ENCODE measurements at regions not wholly inside any gene's neighbourhood (a gene's known extent, or its start where the extent isn't known, plus 50 kb on each side); places are given as distances from the start of the nearest gene placed in this dataset.

DNA sequence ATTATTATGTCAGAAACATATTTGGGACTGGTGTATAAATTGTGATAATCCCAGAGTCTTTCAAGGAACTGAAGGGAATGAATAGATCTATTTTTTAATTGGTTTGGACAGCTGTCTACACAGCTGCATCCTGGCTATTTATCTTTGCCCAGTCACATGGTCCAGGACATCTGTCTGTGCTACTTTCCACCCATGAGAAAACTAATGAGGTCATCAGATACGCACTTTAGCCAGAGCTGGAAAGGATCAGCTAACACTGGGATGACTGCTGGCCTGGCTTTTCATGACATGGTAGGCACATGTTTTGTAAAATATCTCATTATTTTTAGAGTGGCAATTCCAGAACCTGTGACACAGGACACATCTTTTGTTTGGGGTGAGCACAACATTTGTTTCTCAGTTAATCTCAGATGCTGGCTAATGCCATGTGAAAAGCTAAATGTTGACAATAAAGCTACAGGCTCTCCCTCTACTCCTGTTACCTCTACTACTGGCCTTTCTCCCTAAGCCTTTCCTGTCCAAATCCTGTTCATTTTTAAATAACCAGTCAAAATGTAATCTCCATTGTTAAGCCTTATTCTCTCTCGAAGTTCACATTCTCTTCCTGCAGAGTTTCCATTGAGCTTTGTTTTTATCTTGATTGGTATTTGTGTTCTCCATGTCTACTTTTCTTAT is 500.7 kb downstream of the RIT2 start:
- Histone ChIP-seq H3K4me3 (ENCODE audit: low read length) (no peak overlapping the region), H3K9ac (ENCODE audit: low read depth, low read length) (no peak overlapping the region), H3K4me1 (ENCODE audit: insufficient read depth, low read length) (peaks cover 1% of the 10 kb centered on the region; the same call in 1 of the 2 replicates), H3K27me3 (ENCODE audit: insufficient read depth, low read length) (no peaks in the 10 kb centered on the region), H3K27ac (ENCODE audit: low read length) (no peak overlapping the region), H3K9me3 (ENCODE audit: insufficient read depth, low read depth, low read length) (no peaks in the 10 kb centered on the region), H3K36me3 (ENCODE audit: insufficient read depth, low read depth, low read length) (no peaks in the 10 kb centered on the region)

GRCh38 chr18:42617221-42617620 is 498.3 kb downstream of the RIT2 start:
- Histone ChIP-seq H3K4me3 (ENCODE audit: low read length) (no peak overlapping the region), H3K4me1 (ENCODE audit: insufficient read depth, low read length) (peaks cover 9% of the 10 kb centered on the region), H3K9me3 (ENCODE audit: insufficient read depth, low read depth, low read length) (no peaks in the 10 kb centered on the region), H3K36me3 (ENCODE audit: insufficient read depth, low read depth, low read length) (no peaks in the 10 kb centered on the region), H3K27ac (ENCODE audit: low read length) (no peak overlapping the region), H3K9ac (ENCODE audit: low read depth, low read length) (no peak overlapping the region), H3K27me3 (ENCODE audit: insufficient read depth, low read length) (no peaks in the 10 kb centered on the region)

GRCh38 chr18:42619771-42620170 is 495.7 kb downstream of the RIT2 start:
- Histone ChIP-seq H3K27ac (ENCODE audit: low read length) (no peak overlapping the region), H3K27me3 (ENCODE audit: insufficient read depth, low read length) (no peaks in the 10 kb centered on the region), H3K9ac (ENCODE audit: low read depth, low read length) (no peak overlapping the region), H3K9me3 (ENCODE audit: insufficient read depth, low read depth, low read length) (no peaks in the 10 kb centered on the region), H3K4me3 (ENCODE audit: low read length) (no peak overlapping the region), H3K4me1 (ENCODE audit: insufficient read depth, low read length) (peaks cover 9% of the 10 kb centered on the region), H3K36me3 (ENCODE audit: insufficient read depth, low read depth, low read length) (no peaks in the 10 kb centered on the region)

- Histone ChIP-seq H3K27me3 (ENCODE audit: insufficient read depth, low read length) (no peaks in the 10 kb centered on the region), H3K4me1 (ENCODE audit: insufficient read depth, low read length) (peaks cover 9% of the 10 kb centered on the region), H3K27ac (ENCODE audit: low read length) (no peak overlapping the region), H3K9me3 (ENCODE audit: insufficient read depth, low read depth, low read length) (no peaks in the 10 kb centered on the region), H3K9ac (ENCODE audit: low read depth, low read length) (no peak overlapping the region), H3K36me3 (ENCODE audit: insufficient read depth, low read depth, low read length) (no peaks in the 10 kb centered on the region), H3K4me3 (ENCODE audit: low read length) (no peak overlapping the region)
Measured at GRCh38 chr18:42620657-42621056, 494.8 kb downstream of the RIT2 start.

DNA sequence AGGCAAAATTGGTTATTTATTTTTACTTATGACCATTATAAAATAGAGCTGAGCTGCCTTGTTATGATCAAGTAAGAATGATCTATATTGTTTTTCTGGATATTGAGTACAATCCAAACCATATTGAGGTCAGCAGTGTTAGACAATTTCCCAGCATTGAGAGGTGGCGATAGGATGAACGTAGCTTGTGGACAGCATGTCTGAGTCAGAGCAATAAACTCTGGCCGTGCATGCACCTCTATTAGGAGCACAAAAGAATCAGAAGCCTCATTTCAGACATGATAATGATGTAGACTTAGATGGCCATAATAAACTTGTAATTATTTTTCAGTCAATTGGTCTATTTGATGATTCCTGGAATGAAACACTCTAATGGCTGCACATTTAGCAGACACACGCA is 491.6 kb downstream of the RIT2 start:
- Histone ChIP-seq H3K27me3 (ENCODE audit: insufficient read depth, low read length) (no peaks in the 10 kb centered on the region), H3K27ac (ENCODE audit: low read length) (no peak overlapping the region), H3K4me3 (ENCODE audit: low read length) (no peak overlapping the region), H3K36me3 (ENCODE audit: insufficient read depth, low read depth, low read length) (no peaks in the 10 kb centered on the region), H3K4me1 (ENCODE audit: insufficient read depth, low read length) (peaks cover 9% of the 10 kb centered on the region), H3K9me3 (ENCODE audit: insufficient read depth, low read depth, low read length) (no peaks in the 10 kb centered on the region), H3K9ac (ENCODE audit: low read depth, low read length) (no peak overlapping the region)

DNA sequence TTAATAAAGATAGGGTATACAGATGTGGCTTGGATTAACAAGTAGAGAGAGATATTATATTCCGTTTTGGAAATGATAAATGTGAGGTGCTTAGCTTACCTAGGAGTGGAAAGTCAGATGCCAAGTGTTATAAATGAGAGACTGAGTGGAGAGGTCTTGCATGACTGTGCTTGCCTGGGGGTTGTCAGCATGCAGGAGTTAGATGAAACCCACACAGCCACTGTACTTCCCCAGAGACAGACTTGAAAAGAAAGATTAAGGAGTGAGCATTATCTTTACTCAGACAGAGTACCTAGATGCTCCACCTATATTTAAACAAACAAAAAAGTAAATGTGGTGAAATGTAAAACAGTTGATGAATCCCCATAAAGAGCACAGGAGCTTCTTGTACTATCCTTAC is 482.7 kb downstream of the RIT2 start:
- Histone ChIP-seq H3K4me1 (ENCODE audit: insufficient read depth, low read length) (peaks cover 9% of the 10 kb centered on the region; the same call in 1 of the 2 replicates), H3K4me3 (ENCODE audit: low read length) (no peak overlapping the region)

GRCh38 chr18:42635378-42636048 is 480.0 kb downstream of the RIT2 start:
- no peak overlapping the region for H3K4me3 ChIP-seq (ENCODE audit: low read length)
- peaks cover 9% of the 10 kb centered on the region; the same call in 1 of the 2 replicates for H3K4me1 ChIP-seq (ENCODE audit: insufficient read depth, low read length)
- no peak overlapping the region for H3K9ac ChIP-seq (ENCODE audit: low read depth, low read length)
- H3K36me3 ChIP-seq (ENCODE audit: insufficient read depth, low read depth, low read length), result no peaks in the 10 kb centered on the region
- no peak overlapping the region for H3K27ac ChIP-seq (ENCODE audit: low read length)
- H3K27me3 ChIP-seq (ENCODE audit: insufficient read depth, low read length), result no peaks in the 10 kb centered on the region
- H3K9me3 ChIP-seq (ENCODE audit: insufficient read depth, low read depth, low read length), result no peaks in the 10 kb centered on the region

More for the DNA sequence above, 482.7 kb downstream of the RIT2 start:
- Histone ChIP-seq H3K27me3 (ENCODE audit: insufficient read depth, low read length) (no peaks in the 10 kb centered on the region), H3K36me3 (ENCODE audit: insufficient read depth, low read depth, low read length) (no peaks in the 10 kb centered on the region), H3K9ac (ENCODE audit: low read depth, low read length) (no peak overlapping the region), H3K27ac (ENCODE audit: low read length) (no peak overlapping the region), H3K9me3 (ENCODE audit: insufficient read depth, low read depth, low read length) (no peaks in the 10 kb centered on the region)

GRCh38 chr18:42636309-42636708 is 479.2 kb downstream of the RIT2 start:
- no peak overlapping the region for H3K27ac ChIP-seq (ENCODE audit: low read length)
- no peak overlapping the region for H3K4me3 ChIP-seq (ENCODE audit: low read length)
- no peaks in the 10 kb centered on the region for H3K36me3 ChIP-seq (ENCODE audit: insufficient read depth, low read depth, low read length)
- H3K4me1 ChIP-seq (ENCODE audit: insufficient read depth, low read length), result peaks cover 8% of the 10 kb centered on the region; the same call in 1 of the 2 replicates
- H3K27me3 ChIP-seq (ENCODE audit: insufficient read depth, low read length), result no peaks in the 10 kb centered on the region
- no peaks in the 10 kb centered on the region for H3K9me3 ChIP-seq (ENCODE audit: insufficient read depth, low read depth, low read length)
- no peak overlapping the region for H3K9ac ChIP-seq (ENCODE audit: low read depth, low read length)

DNA sequence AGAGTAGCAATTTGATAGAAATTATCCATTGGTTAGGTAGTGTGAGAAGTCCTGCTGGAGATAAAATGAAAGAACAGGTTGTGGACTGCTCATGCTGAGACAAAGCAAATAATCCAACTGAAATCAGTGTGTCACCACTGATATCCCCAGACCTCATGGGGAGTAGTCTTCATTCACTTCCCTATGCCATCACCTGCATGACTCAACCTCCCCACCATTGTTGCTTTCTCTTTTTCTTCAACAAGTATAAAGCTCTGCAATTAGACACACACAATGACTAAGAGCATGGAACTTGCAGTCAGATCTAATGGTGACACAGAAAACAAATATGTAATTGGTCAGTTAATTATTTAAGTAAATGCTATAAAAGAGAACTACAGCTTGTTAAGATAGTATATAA is 475.3 kb downstream of the RIT2 start:
- H3K9me3 ChIP-seq (ENCODE audit: insufficient read depth, low read depth, low read length), result no peaks in the 10 kb centered on the region
- H3K9ac ChIP-seq (ENCODE audit: low read depth, low read length), result no peak overlapping the region
- no peak overlapping the region for H3K4me3 ChIP-seq (ENCODE audit: low read length)
- no peaks in the 10 kb centered on the region for H3K27me3 ChIP-seq (ENCODE audit: insufficient read depth, low read length)
- H3K4me1 ChIP-seq (ENCODE audit: insufficient read depth, low read length), result no peaks in the 10 kb centered on the region
- H3K27ac ChIP-seq (ENCODE audit: low read length), result no peak overlapping the region
- no peaks in the 10 kb centered on the region for H3K36me3 ChIP-seq (ENCODE audit: insufficient read depth, low read depth, low read length)

DNA sequence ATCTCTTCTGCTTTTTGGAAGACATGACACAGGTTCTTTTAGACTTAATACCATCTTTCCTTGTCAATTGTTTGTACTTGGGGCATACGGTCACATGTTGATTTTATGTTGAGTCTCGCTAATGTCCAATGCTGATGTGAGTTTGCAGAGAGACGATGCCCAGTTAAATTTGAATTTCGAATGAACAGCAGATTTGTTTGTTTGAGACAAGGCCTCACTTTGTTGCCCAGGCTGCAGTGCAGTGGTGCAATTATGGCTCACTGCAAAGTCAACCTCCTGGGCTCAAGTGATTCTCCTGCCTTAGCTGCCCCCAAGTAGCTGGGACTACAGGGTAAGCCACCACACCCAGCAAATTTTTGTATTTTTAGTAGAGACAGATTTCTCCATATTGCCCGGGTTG is 473.5 kb downstream of the RIT2 start:
- Histone ChIP-seq H3K4me3 (ENCODE audit: low read length) (no peak overlapping the region), H3K36me3 (ENCODE audit: insufficient read depth, low read depth, low read length) (no peaks in the 10 kb centered on the region), H3K27me3 (ENCODE audit: insufficient read depth, low read length) (no peaks in the 10 kb centered on the region), H3K27ac (ENCODE audit: low read length) (no peak overlapping the region), H3K4me1 (ENCODE audit: insufficient read depth, low read length) (no peaks in the 10 kb centered on the region), H3K9me3 (ENCODE audit: insufficient read depth, low read depth, low read length) (no peaks in the 10 kb centered on the region), H3K9ac (ENCODE audit: low read depth, low read length) (no peak overlapping the region)

- no peaks in the 10 kb centered on the region for H3K36me3 ChIP-seq (ENCODE audit: insufficient read depth, low read depth, low read length)
- H3K9me3 ChIP-seq (ENCODE audit: insufficient read depth, low read depth, low read length), result no peaks in the 10 kb centered on the region
- H3K27me3 ChIP-seq (ENCODE audit: insufficient read depth, low read length), result no peaks in the 10 kb centered on the region
- H3K9ac ChIP-seq (ENCODE audit: low read depth, low read length), result no peak overlapping the region
- H3K27ac ChIP-seq (ENCODE audit: low read length), result no peak overlapping the region
- no peak overlapping the region for H3K4me3 ChIP-seq (ENCODE audit: low read length)
- no peaks in the 10 kb centered on the region for H3K4me1 ChIP-seq (ENCODE audit: insufficient read depth, low read length)
Measured at GRCh38 chr18:42644729-42645131, 470.8 kb downstream of the RIT2 start.

DNA sequence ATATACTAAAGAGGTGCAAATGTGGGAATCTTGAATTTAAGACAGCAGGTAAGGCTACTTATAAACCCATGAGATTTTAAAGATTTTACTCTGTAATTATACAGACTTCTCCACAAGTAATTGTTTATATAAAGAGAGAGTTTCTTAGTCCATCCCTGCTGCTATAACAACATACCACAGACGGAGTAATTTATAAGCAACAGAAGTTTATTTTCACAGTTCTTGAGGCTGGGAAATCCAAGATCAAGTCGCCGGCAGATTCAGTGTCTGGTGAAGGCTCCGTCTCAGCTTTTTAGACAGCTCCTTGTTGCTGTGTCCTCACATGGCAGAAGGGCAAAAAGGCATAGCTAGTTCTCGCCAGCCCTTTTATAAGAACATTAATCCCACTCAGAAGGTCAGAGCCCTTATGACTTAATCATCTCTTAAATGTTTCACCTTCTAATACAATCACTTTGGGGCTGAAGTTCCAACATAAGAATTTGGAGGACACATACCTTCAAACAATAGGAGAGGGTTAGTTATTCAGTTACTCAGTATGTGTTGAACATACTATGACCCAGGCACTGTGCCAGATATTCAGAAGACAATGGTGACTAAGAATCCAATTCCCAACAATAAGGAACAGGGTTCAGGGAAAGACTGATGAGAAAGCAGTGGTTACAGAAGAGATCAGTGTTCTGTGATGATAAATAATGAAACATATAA is 466.0 kb downstream of the RIT2 start:
- no peak overlapping the region for H3K4me3 ChIP-seq (ENCODE audit: low read length)
- no peak overlapping the region for H3K27ac ChIP-seq (ENCODE audit: low read length)

More for the DNA sequence above, 466.0 kb downstream of the RIT2 start:
- Histone ChIP-seq H3K9ac (ENCODE audit: low read depth, low read length) (no peak overlapping the region), H3K36me3 (ENCODE audit: insufficient read depth, low read depth, low read length) (peaks cover 9% of the 10 kb centered on the region; the same call in 1 of the 2 replicates), H3K9me3 (ENCODE audit: insufficient read depth, low read depth, low read length) (peaks cover 9% of the 10 kb centered on the region), H3K27me3 (ENCODE audit: insufficient read depth, low read length) (no peaks in the 10 kb centered on the region), H3K4me1 (ENCODE audit: insufficient read depth, low read length) (peaks cover 6% of the 10 kb centered on the region; the same call in 1 of the 2 replicates)
